Subcutaneous abdominal adipose tissue (tissue), 5 donors: ENCODE measurements at regions not wholly inside any gene's neighbourhood (a gene's known extent, or its start where the extent isn't known, plus 50 kb on each side); places are given as distances from the start of the nearest gene placed in this dataset.
"Not testable (repeated sequence)": the region's sequence is repeated elsewhere in the genome, so short reads cannot be mapped to it uniquely, and the experiment has no call there.

Source experiments
- H3K27ac ChIP-seq: one replicate; pipeline ENCODE4 v1.7.0; 2013; ENCODE audit warnings: low read depth, mild to moderate bottlenecking, inconsistent platforms, low read length, moderate library complexity
- H3K27me3 ChIP-seq, 5 donors: one replicate each; pipeline ENCODE4 v1.7.0; 2013; ENCODE audit warnings: low read length in 5 of 5, inconsistent platforms in 1 of 5; ENCODE audit not compliant: control insufficient read depth in 5 of 5, insufficient read depth in 4 of 5
- H3K36me3 ChIP-seq, 5 donors: one replicate each; pipeline ENCODE4 v1.7.0; 2013; ENCODE audit warnings: low read length in 5 of 5; ENCODE audit not compliant: control insufficient read depth in 5 of 5, insufficient read depth in 5 of 5
- H3K4me1 ChIP-seq, 5 donors: one replicate each; pipeline ENCODE4 v1.7.0; 2013; ENCODE audit warnings: low read length in 5 of 5, mild to moderate bottlenecking in 3 of 5, moderate library complexity in 1 of 5; ENCODE audit not compliant: control insufficient read depth in 5 of 5, insufficient read depth in 5 of 5
- H3K4me3 ChIP-seq, 5 donors: one replicate each; pipeline ENCODE4 v1.7.0; 2013; ENCODE audit warnings: low read length in 5 of 5, low read depth in 1 of 5
- H3K9ac ChIP-seq, 5 donors: one replicate each; pipeline ENCODE4 v1.7.0; 2013; ENCODE audit warnings: low read length in 5 of 5, mild to moderate bottlenecking in 4 of 5, moderate library complexity in 3 of 5
- H3K9me3 ChIP-seq, 5 donors: one replicate each; pipeline ENCODE4 v1.7.0; 2013; ENCODE audit warnings: low read length in 5 of 5; ENCODE audit not compliant: control insufficient read depth in 5 of 5
- donor health status: healthy.
- donor health status: healthy.
- donor health status: healthy.
- donor health status: healthy.
- donor health status: healthy.

DNA sequence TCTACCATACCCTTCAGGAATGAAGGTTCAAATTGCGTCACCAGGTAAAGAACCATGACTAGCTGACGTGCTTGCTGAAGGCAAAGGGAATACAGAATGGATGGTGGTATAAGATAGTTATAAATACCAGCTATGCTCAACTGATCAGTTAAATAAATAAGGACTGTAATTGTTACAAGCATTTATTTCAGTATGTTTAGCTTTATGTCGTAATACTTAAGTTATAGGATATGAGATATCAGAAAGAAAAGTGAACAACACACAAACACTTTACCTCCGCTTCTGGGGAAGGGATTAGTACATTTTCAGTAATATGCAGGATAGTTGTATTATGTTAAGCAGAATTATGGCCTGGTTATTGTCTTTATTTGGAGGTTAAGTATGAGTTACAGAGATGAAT, 416.1 kb downstream of the BTG1 start:
- no peak overlapping the region for H3K9ac ChIP-seq
- H3K36me3 ChIP-seq = no peaks in the 10 kb centered on the region
- peaks cover 0 to 3% (median 0%) of the 10 kb centered on the region in 5 donors for H3K9me3 ChIP-seq
- H3K4me3 ChIP-seq = no peak overlapping the region
- no peaks in the 10 kb centered on the region for H3K27me3 ChIP-seq
- H3K27ac ChIP-seq = no peak overlapping the region
- H3K4me1 ChIP-seq = no peaks in the 10 kb centered on the region

DNA sequence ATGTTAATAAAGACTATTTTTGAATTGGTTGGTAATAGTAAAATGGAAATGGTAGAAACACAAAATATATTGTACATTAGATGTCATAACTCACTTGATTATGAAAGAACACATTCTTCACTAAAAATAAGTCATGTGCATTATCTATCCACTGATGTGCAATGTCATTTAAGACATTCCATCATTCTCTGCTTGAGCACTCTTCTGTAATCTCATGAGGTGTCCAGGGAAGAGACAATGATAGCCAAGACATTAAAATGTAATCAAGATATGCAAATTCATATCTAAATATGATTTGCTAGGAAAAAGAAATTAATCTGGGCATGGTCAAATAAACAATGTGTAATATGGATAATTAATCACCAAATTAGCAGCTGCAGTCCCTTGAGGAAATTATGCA, 422.5 kb downstream of the BTG1 start:
- Histone ChIP-seq H3K27me3 (no peaks in the 10 kb centered on the region), H3K36me3 (no peaks in the 10 kb centered on the region), H3K4me3 (no peak overlapping the region), H3K9ac (no peak overlapping the region), H3K4me1 (no peaks in the 10 kb centered on the region), H3K9me3 (peaks cover 0 to 1% (median 0%) of the 10 kb centered on the region in 5 donors), H3K27ac (no peak overlapping the region)

- Histone ChIP-seq H3K9me3 (no peaks in the 10 kb centered on the region), H3K4me3 (no peak overlapping the region), H3K9ac (no peak overlapping the region), H3K27ac (no peak overlapping the region), H3K36me3 (no peaks in the 10 kb centered on the region), H3K27me3 (no peaks in the 10 kb centered on the region), H3K4me1 (no peaks in the 10 kb centered on the region)
These were observed 423.6 kb downstream of the BTG1 start for GRCh38 chr12:91722072-91722471.

DNA sequence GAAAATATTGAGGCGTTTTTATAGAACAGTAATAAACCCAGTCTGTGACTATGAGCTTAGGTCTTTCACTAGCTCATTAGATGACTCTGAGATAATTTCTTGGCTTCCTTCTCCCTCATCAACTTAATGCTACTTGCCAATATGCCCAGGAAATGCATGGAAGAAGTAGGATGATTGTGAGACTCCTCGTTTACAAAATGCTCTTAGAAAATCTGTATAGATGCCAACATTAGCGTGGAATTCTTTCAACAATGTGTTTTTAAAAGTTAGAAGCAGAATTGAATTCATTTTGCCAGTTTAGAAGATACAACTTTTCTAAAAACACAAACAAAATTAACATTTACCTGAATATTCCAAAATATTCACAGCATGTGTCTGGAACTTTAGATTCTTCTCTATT, 424.6 kb downstream of the BTG1 start:
- Histone ChIP-seq H3K9ac (no peak overlapping the region), H3K4me3 (no peak overlapping the region), H3K36me3 (no peaks in the 10 kb centered on the region), H3K27me3 (no peaks in the 10 kb centered on the region), H3K4me1 (no peaks in the 10 kb centered on the region), H3K9me3 (no peaks in the 10 kb centered on the region), H3K27ac (no peak overlapping the region)

- no peak overlapping the region for H3K4me3 ChIP-seq
- H3K4me1 ChIP-seq = peaks cover 0 to 2% (median 0%) of the 10 kb centered on the region in 5 donors
- H3K27ac ChIP-seq = no peak overlapping the region
- no peaks in the 10 kb centered on the region for H3K36me3 ChIP-seq
- H3K27me3 ChIP-seq = no peaks in the 10 kb centered on the region
- no peaks in the 10 kb centered on the region for H3K9me3 ChIP-seq
- no peak overlapping the region for H3K9ac ChIP-seq
These were observed 427.3 kb downstream of the BTG1 start for GRCh38 chr12:91718326-91718725.

GRCh38 chr12:91717804-91718203, 427.8 kb downstream of the BTG1 start:
- Histone ChIP-seq H3K4me1 (peaks cover 0 to 2% (median 0%) of the 10 kb centered on the region in 5 donors), H3K36me3 (no peaks in the 10 kb centered on the region), H3K27ac (no peak overlapping the region), H3K27me3 (no peaks in the 10 kb centered on the region), H3K4me3 (no peak overlapping the region), H3K9ac (no peak overlapping the region), H3K9me3 (no peaks in the 10 kb centered on the region)

DNA sequence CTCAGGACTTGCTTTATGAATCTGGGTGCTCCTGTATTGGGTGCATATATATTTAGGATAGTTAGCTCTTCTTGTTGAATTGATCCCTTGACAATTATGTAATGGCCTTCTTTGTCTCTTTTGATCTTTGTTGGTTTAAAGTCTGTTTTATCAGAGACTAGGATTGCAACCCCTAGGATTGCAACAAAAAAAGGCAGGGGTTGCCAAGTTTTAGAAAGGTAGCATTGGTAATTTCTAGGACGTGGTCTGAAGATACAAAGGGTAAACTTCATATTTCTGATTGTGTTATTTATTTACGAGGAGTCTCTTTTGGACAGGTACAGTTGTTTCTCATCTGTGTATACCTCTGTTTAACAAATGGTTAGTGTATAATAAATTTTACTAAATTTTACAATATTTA, 433.7 kb downstream of the BTG1 start:
- not testable (repeated sequence) for H3K9ac ChIP-seq, H3K27me3 ChIP-seq, H3K36me3 ChIP-seq, H3K9me3 ChIP-seq, H3K4me1 ChIP-seq, H3K4me3 ChIP-seq, H3K27ac ChIP-seq

- no peaks in the 10 kb centered on the region for H3K36me3 ChIP-seq
These were observed 439.2 kb downstream of the BTG1 start for GRCh38 chr12:91706466-91706865.

DNA sequence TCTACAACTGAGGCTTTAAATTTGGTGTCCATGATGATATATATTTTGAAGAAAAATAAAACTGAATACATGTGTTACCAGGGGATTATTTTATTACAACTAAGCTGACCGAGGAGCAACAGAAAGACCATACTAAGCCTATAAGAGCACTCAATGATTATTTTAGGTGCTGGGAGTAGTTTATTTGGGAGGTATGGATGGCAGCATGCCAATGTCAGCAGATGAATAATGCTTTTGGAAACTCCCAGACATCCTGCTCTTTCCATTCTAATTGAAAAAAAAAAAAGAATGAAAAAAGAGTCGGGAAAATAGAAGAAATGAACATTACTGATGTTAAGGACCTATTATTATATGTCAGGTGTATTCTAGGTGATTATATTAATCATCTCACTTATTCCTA, 441.2 kb downstream of the BTG1 start:
- H3K4me3 ChIP-seq = no peak overlapping the region
- H3K9ac ChIP-seq = no peak overlapping the region
- H3K36me3 ChIP-seq = no peaks in the 10 kb centered on the region
- no peaks in the 10 kb centered on the region for H3K9me3 ChIP-seq
- peaks cover 0 to 2% (median 0%) of the 10 kb centered on the region in 5 donors for H3K4me1 ChIP-seq
- H3K27ac ChIP-seq = no peak overlapping the region
- H3K27me3 ChIP-seq = no peaks in the 10 kb centered on the region

More at GRCh38 chr12:91706466-91706865, 439.2 kb downstream of the BTG1 start:
- no peaks in the 10 kb centered on the region for H3K27me3 ChIP-seq
- peaks cover 0 to 2% (median 0%) of the 10 kb centered on the region in 5 donors for H3K4me1 ChIP-seq
- H3K27ac ChIP-seq = no peak overlapping the region
- no peaks in the 10 kb centered on the region for H3K9me3 ChIP-seq
- no peak overlapping the region for H3K9ac ChIP-seq
- no peak overlapping the region for H3K4me3 ChIP-seq

DNA sequence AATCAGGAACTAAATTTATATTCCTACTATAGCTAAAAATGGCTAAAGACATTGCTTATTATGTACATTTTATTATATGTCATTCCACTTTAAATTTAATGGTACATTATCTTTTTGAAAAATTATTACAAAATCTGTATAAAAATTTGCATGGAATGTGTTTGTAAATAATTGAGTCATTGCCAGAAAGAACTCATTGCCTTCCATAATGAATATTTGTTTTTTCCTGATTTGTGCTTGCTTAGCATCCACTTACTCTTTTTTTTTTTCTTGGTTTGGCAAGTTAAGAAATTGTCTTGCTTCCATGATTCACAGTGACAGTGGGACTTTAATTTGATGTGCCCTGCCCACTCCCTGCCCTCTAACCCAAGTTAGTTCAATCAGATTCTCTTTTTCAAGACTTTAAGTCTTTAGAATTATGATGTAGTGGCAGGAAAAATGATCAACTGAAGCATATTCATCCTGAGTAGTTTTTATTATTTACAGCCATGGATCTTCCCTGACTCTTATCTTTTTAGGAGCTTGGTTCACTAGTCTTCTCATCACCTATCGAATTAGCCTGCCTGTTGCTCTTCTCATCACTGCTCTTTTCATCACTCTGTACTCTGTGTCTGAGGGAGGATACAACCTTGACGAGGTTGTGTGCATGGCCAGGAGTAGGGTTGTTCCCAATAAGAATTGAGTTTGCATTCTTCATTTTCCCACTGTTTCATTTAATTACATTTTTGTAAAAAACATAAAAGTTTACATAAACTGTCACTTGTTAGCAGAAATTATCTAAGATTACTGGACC, 442.0 kb downstream of the BTG1 start:
- Histone ChIP-seq H3K9ac (no peak overlapping the region), H3K4me3 (no peak overlapping the region), H3K36me3 (no peaks in the 10 kb centered on the region), H3K27me3 (no peaks in the 10 kb centered on the region), H3K9me3 (no peaks in the 10 kb centered on the region), H3K27ac (no peak overlapping the region), H3K4me1 (peaks cover 0 to 2% (median 0%) of the 10 kb centered on the region in 5 donors)
